GM18511 (cell line): ENCODE measurements at regions not wholly inside any gene's neighbourhood (a gene's known extent, or its start where the extent isn't known, plus 50 kb on each side); places are given as distances from the start of the nearest gene placed in this dataset.

Experiments
- ATAC-seq: cut with Tn5 transposase; IDR thresholded peaks from one replicate; pipeline ENCODE4 v1.9.1; 2021; ENCODE audit warnings: mild to moderate bottlenecking, moderate library complexity; ENCODE audit not compliant: unreplicated experiment

- ATAC-seq = no peak
These were observed 172.3 kb upstream of the EEA1 start for GRCh38 chr12:93101367-93101766.

GRCh38 chr12:93102312-93102711 is 173.2 kb upstream of the EEA1 start:
- ATAC-seq = no peak

GRCh38 chr12:93102744-93103143 is 173.6 kb upstream of the EEA1 start:
- no peak for ATAC-seq

GRCh38 chr12:93103154-93103553 is 174.1 kb upstream of the EEA1 start:
- no peak for ATAC-seq

DNA sequence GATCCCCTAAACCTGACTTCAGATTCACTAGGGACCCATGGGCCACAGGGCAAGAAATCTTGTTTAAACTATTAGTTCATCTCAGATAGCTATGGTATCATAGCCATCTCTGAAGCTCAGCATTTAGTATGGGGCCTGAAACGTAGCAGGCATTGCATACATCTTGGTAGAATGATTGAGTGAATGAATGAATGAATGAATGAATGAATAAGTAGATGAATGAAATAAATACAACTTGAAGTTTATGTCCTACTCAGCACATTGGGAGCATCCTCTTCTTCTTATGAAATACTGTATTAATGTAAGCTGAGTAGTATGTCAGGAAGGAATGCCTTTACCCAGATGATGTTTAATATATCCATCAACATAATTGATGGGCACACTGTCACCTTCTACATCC is 175.4 kb upstream of the EEA1 start:
- no peak for ATAC-seq

- ATAC-seq = no peak
These were observed 177.8 kb upstream of the EEA1 start for GRCh38 chr12:93106910-93107309.

- ATAC-seq = no peak
These were observed 178.6 kb upstream of the EEA1 start for GRCh38 chr12:93107514-93108312.

DNA sequence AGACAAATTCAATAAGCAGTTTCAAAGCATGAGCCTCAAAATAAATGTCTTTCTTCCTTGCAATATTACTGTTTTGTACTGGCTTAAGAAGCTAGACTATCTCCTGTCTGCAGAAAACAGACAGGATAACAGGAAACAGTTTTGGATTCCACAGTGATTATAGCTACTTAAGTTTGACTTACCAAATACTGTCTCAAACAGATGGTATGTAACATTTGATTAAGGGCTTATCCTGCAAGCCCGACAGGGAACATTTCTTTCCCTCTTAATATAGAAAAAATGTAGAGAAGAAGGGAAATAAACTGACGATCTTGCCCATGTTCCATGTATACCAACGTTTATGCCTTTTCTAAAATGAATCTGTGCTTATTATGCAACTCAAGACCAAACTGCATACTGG is 179.9 kb upstream of the EEA1 start:
- no peak for ATAC-seq

DNA sequence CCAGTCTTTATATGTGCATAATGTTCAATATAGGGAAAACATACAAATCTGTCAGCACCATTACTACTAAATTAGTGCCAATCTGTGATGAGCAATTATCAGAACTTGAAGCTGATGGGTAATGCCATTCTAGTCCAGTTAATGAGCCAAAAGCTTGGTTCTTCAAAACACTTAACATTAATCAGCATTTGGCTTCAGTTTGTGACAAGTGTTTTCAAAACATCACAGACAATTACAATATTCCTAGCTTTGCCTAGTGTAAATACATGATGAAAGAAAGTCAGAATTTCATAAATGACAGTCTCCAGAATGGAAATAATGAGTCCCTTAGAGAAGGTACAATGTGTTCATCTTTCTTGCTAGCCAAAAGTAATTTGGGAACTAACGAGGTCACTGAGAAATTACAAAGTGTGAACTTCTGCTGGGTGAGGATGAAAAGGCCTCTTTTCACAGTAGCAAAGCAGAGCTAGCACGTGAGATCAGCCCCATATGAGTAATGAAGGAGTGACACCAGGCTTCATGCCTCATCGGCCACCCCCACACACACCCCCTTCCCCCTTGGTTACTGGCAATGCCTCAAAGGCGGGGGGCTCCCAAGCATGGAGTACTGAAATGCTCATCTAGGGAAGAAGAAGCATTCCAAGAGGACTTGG is 180.6 kb upstream of the EEA1 start:
- no peak for ATAC-seq

- no peak for ATAC-seq
These were observed 182.7 kb upstream of the EEA1 start for GRCh38 chr12:93111773-93112172.

DNA sequence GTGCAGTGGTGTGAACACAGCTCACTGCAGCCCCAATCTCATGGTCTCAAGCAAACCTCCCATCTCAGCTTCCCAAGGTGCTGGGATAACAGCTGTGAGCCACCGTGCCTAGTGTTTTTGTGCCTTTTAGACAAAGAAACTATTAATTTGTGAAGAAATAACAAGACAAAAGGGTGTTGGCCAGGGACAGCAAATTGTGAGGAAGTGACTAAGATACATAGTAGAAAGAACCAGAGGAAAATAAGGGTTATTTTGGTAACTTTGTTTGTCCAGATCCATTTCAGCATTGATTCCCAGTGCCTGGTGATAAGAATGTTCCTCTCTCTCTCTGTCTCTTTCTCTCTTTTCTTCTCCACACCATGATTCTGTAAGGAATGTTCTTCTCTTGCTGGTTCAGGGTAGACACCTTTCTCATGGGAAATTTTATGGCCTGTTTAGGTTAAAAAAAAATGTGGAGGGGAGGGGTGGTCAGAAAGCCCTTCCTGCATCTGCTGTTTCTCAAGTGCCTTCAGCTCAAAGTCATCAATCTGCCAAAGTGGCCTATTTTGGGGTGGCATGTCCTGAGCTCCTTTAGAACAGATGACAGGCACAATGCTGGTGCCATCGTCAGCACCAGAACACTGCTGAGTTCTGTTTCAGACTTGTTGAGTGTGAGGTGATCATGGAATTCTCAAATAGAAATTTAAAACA is 184.4 kb upstream of the EEA1 start:
- no peak for ATAC-seq

GRCh38 chr12:93115198-93115601 is 186.1 kb upstream of the EEA1 start:
- ATAC-seq = no peak

DNA sequence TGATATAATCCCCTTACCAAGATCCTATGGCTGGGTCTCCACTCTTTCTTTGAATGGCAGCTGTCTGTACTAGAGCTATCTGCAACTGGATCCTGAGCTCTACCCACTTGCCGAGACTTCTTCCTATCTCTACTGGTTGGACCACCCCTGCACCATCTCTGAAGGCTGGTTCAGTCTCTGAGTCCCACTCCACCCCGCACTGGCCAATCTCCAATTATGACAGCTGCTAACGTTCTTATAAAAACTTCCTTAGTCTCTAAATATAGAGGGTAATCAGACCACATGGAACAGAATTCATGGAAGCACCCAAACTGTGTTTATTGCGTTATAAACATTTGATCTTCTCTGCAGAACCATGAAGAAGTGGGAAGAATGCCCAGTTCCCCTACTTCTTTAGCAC is 186.6 kb upstream of the EEA1 start:
- no peak for ATAC-seq

DNA sequence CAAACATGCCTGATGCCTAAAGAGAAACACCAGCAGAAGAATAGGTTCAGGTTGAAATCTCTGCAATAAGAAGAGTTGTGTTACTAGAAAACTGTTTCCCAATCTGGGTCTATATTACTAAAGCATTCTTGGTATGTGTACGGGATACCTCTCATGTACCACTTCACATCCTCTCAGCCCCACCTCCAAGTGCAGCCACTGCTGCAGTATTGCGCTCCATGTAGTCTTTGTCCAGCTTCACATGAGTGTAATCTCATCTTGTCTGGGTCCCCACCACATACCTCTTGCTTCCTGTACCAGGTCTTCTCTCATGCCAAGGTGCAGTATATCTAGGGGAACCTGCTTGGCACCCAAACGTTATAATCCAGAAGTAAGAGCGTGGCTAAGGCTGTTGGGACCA is 187.5 kb upstream of the EEA1 start:
- no peak for ATAC-seq

- ATAC-seq = no peak
These were observed 192.8 kb upstream of the EEA1 start for GRCh38 chr12:93121729-93122488.

DNA sequence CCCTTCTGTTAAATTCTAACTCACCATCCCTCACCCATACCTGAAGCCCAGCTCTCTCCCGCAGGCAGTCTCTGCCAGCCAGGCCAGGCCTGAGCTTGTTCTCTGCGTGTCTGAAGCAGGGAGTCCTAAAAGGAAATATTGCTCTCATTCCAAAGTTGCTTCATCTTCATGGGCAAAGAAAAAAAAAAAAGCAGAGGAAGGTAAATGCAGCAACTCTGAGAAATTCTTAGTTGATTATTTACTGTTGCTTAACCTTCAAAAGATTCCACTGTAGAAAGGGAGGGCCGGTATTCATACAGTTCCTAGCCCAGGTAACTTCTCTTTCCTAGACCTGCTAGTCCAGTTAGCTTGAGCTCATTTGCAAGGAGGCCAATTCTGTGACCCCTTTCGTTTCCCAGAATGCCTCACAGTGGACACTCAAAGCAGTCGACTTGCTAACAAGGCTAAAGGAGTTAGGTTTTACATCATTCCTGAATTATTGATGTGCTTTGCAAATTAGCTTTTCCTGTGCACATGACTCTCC is 193.5 kb upstream of the EEA1 start:
- no peak for ATAC-seq

- no peak for ATAC-seq
These were observed 196.0 kb upstream of the EEA1 start for GRCh38 chr12:93125126-93125525.

- peak; percentile 66 for ATAC-seq
These were observed 197.0 kb upstream of the EEA1 start for GRCh38 chr12:93126069-93126474.

- ATAC-seq = no peak
These were observed 198.0 kb upstream of the EEA1 start for GRCh38 chr12:93127107-93127560.

DNA sequence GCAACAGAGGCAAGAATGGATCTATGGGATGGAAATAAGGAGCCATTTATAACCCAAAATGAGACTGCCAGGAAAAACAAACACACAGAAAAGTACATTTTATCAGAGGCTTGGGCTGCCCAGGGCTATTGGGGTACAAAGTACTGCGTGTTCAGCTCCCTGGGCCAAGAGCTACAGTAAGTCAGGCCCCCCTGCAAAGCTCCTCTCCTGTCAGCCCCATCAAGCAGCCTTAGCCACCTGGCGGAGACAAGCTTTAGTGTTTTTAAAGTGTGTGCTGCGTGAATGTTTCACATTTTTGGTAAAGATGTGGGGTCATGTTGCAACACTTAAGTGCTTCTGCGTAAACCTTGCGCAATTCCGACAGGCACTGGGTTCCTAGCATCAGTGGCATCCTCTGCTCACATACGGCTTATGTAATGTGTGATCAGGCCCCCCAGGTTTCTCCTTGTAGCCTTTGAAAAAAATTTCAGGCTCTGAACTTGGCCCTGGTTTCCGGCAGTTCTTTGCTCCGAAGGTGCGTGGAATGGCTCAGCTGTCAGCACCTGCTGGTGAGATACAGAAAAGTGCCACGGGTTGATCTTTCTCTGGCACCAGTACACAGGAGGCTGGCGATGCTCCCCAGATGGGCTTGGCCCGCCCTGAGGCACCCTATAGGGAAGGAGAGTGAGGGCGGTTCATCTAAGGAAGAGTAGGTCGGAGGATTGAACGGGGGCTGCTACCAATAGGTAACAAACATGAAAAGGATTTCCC is 198.7 kb upstream of the EEA1 start:
- no peak for ATAC-seq
